GM23338 (cell line): ENCODE measurements at regions not wholly inside any gene's neighbourhood (a gene's known extent, or its start where the extent isn't known, plus 50 kb on each side); places are given as distances from the start of the nearest gene placed in this dataset.

Experiments used
- ETS1 ChIP-seq: IDR thresholded peaks from 2 replicates; pipeline ENCODE4 v1.6.1; 2016; ENCODE audit warnings: antibody characterized with exemption
- EZH2 ChIP-seq: fragments of 200-600 bp; sonication (generic); IDR thresholded peaks from one replicate; pipeline ENCODE4 v1.8.0; 2017; ENCODE audit warnings: antibody characterized with exemption, mild to moderate bottlenecking, low read depth; ENCODE audit not compliant: unreplicated experiment
- EZH2phosphoT487 ChIP-seq: fragments of 200-600 bp; sonication (generic); IDR thresholded peaks from one replicate; pipeline ENCODE4 v1.8.1; 2018; ENCODE audit warnings: antibody characterized with exemption; ENCODE audit not compliant: unreplicated experiment
- JUNB ChIP-seq: IDR thresholded peaks from one replicate; pipeline ENCODE4 v1.6.1; 2016; ENCODE audit warnings: antibody characterized with exemption; ENCODE audit not compliant: unreplicated experiment
- NANOG ChIP-seq: IDR thresholded peaks from 2 replicates; pipeline ENCODE4 v1.6.1; 2016; ENCODE audit warnings: antibody characterized with exemption, borderline replicate concordance
- POLR2AphosphoS5 ChIP-seq: IDR thresholded peaks from 2 replicates; pipeline ENCODE4 v1.6.1; 2016; ENCODE audit warnings: antibody characterized with exemption, low read depth
- REST ChIP-seq: IDR thresholded peaks from one replicate; pipeline ENCODE4 v1.6.1; 2018; ENCODE audit warnings: antibody characterized with exemption; ENCODE audit not compliant: unreplicated experiment
- ZNF462 ChIP-seq: fragments of 250-450 bp; sonication (Bioruptor Pico); IDR thresholded peaks from 2 replicates; pipeline ENCODE4 v1.5.0; 2020; ENCODE audit warnings: mild to moderate bottlenecking, moderate library complexity

GRCh38 chr13:48148454-48148853 lies 53.5 kb upstream of the MED4 start (continued):
- no peak for TF ChIP-seq ZNF462 (CRISPR knock-in tag)
- TF ChIP-seq EZH2, result no peak
- TF ChIP-seq ETS1, result no peak
- TF ChIP-seq POLR2AphosphoS5, result no peak
- TF ChIP-seq JUNB, result no peak
- no peak for TF ChIP-seq EZH2phosphoT487
- no peak for TF ChIP-seq NANOG
- no peak for TF ChIP-seq REST
